Stimulated activated CD4-positive, alpha-beta T cell treated with anti-CD3 and anti-CD28 coated beads, Interleukin-2, amount 100 ng/mL, for 48 hours (primary cell): ENCODE measurements at regions not wholly inside any gene's neighbourhood (a gene's known extent, or its start where the extent isn't known, plus 50 kb on each side); places are given as distances from the start of the nearest gene placed in this dataset.

Experiments
- DNase-seq, 2 donors: peaks; one replicate each; pipeline ENCODE4 v3.0.0-alpha.2; 2020

GRCh38 chr2:200013906-200014305 lies 58.5 kb downstream of the MAIP1 start:
- DNase-seq = no peak

DNA sequence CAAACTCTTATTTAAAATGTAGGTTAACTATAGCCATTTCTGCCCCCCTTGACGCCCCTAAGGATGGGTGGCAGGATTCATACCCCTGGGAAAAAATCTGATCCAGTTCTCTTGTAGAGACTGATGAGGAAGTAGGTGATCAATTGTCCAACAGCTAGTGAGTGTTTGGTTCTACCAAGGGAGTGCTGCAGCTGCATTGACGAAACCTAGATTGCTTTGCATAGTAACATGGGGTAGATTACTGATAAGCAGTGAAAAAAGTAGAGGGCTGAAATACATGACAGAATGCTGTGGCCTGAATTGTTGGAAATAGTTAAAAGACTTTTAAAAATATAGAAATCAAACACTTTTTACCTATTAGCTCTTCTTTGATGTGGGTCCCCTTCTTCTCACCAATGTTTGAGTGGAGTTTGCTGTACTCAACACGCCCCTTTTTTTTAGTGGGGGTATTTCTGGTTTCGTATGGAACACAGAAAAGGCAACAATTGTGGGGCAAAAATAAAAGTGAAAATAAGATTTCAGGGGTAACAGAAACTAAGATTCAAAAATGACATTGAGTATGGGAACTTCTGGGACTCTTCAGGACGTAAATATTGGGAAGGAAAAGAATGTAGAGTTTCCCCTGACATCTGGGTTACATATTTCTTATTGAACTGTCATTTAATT lies 66.2 kb downstream of the MAIP1 start:
- DNase-seq = no peak

DNA sequence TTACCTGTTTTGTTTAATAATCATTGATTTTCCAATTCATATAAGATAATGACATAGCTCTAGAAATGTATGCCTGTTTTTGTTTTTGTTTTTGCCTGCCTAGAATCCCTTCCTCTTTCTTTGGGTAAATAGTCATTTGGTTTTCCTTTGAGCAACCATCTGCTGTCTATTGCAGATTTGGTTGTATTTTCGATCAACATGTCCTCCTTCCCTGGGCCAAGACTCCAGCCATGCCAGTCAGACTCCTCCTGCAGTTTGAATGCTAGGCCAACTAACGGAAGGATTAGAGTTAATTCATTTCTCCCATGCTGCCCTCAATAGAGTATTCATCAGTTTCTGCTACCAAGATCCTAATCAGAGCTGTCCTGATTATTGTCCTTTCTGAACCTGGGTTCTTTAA lies 67.1 kb downstream of the MAIP1 start:
- DNase-seq = no peak

GRCh38 chr2:200023570-200023969 lies 68.2 kb downstream of the MAIP1 start:
- DNase-seq = no peak

DNA sequence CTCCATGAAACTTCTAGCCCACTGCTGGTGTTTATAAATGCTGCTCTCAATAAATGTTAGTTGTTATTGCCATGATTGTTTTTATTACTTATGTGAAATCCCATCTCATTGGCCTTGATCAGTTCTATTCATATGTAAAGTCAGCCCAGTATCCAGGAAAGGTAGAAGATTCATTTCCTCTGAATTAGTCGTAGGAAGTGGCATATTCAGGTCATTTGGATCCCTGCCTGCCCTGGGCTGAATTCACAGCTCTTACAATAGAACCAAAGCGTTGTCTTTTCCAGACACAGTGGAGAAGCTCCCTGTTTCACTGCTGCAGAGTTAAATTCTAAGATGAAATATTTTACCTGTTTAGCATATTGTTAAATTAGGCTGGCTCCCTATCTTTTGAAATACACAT lies 70.3 kb downstream of the MAIP1 start:
- no peak for DNase-seq

- DNase-seq = no peak
Observed at GRCh38 chr2:200026332-200027230, 71.2 kb downstream of the MAIP1 start.

GRCh38 chr2:200028998-200029397 lies 73.6 kb downstream of the MAIP1 start:
- no peak for DNase-seq

- no peak for DNase-seq
Observed at GRCh38 chr2:200032895-200033294, 77.5 kb downstream of the MAIP1 start.

GRCh38 chr2:200033929-200034328 lies 78.5 kb downstream of the MAIP1 start:
- DNase-seq = no peak

DNA sequence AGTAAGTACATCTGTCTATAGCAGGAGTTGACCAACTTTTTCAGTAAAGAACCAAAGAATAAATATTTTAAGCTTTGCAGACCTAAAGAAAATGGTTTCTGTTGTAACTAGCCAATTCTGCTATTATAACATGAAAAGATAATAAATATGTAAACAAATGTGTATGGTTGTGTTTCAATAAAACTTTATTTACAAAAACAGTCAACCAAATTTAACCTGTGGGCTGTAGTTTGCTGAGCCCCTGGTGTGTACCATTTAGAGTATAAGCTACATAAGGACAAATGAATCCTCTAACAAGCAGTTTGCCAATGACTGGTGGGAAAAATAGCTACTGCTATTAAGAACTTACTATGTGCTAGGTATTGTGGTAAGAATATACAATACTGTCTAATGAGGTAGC lies 79.4 kb downstream of the MAIP1 start:
- DNase-seq = no peak

DNA sequence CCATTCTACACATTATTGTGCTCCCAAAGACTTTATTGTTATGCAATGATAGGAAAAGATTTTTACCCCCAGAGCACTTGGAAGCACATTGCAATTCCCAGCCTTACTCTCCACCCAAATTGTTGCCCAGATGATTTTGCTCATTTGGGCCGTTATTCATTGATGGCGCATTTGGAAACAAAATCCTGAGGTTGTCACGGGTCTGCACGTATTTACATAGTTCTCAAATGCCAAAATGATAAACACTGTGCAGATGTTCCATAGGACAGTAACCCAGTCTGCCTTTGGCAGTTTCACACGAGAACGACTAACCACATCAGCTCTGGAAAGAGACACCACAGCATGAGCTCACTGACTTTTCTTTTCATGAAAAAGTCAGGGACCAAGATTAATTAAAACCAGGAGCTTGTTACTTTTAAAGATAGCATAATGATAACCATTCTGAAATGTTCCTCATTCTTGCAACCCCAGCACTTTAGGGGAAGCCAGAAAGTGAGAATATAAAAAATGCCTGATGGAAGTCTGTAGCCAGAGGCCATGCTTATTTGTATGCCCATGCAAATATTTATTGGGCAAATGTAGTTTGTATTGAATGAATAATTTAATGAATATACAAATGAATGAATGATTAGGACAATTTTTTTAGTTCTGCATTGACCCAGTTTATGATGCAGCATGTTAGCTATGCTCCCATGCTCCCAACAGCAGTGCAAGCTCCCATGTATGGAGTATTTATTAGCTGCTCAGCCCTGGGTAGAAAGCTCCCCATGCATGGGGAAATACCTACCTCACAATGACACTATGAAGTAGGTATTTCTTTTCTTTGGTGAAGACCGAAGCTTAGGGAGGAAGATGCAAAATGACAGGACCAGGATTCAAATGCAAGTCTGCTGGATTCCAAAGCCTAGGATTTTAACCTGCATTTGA lies 84.6 kb downstream of the MAIP1 start:
- DNase-seq = no peak

- no peak for DNase-seq
Observed at GRCh38 chr2:200040831-200041230, 85.4 kb downstream of the MAIP1 start.

GRCh38 chr2:200041639-200042038 lies 86.3 kb downstream of the MAIP1 start:
- no peak for DNase-seq

- DNase-seq = no peak
Observed at GRCh38 chr2:200042102-200042735, 86.8 kb downstream of the MAIP1 start.

DNA sequence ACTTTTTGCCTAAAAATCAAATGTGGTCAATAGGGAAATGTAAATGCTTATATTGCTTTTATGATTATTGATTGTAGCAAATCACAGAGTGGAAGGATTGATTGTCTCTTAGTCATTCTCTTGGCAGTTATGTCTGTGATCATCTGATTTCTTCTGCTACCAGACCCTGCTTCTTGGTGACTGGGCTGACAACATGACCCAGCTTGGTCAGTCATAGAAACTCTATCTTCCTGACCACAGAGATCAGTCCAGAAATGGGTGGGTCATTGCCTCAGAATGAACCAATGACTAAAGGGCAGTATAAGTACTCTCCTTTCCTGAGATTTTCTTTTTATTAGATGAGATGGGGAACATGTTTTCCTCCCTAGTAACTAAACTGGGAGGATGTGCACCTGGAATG lies 87.6 kb downstream of the MAIP1 start:
- no peak for DNase-seq

DNA sequence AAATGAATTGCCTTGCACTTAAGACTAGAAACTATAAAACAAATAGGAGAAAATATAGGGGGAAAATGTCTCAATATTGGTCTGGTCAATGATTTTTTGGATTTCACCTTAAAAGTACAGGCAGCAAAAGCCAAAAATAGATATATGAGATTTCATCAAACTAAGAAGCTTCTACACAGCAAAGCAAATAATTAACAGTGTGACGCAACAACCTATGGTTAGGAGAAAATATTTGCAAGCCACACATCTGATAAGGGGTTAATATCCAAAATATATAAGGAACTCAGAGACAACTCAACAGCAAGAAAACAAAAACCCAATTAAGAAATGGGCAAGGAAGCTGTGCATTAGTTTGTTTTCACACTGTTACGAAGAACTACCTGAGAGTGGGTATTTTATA lies 89.1 kb downstream of the MAIP1 start:
- DNase-seq = no peak

- no peak for DNase-seq
Observed at GRCh38 chr2:200048421-200048820, 93.0 kb downstream of the MAIP1 start.

DNA sequence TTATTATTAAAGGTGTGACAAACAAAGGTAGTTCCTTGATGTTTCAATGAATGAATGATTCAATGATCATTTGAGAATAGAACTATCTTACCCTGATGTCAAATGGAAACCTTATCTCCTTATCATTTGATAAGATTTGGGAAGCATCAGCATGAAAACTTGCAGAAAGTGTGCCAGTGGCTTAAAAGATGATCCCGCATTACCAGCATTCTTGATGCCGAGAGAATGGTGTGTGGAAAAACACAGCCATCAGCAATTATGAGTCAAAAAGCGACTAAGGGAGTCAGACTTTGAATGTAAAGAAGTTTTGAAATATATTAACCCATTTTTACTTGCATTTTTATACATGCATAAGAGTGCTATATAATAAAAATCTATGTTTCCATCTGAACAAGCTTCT lies 93.7 kb downstream of the MAIP1 start:
- DNase-seq = no peak

DNA sequence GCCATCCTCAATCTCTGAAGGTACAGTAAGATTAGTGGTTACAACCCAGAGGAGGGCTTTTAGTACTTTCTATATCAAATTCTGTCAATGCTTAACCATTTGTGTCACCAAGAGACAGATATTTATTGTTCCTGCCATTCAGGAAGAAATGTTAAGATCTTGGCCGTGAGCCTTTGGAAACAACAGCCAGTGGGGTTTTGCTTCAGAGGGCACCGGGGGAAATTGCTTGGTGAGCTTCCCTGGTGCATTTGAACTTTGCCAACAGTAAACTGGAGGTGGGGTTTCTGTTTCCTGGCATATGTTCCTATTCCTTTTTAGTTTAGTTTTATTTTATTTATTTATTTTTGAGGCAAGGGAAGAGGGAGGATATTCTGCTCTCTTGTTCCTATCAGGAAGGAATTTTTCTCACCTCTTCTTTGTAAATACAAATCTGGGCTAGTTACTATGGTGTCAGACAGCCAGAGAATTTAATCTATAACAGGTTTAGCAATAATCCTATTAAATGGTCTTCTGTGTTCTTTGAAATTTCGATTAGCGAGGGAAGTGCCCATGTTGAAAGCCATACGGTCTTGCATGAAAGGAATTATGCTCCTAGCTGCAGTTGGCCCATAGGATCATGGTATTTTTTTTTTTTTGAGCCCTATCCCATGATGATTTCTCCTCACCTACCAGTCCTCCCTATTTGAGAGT lies 95.7 kb downstream of the MAIP1 start:
- DNase-seq = no peak

GRCh38 chr2:200051611-200051945 lies 96.2 kb downstream of the MAIP1 start:
- DNase-seq = no peak

DNA sequence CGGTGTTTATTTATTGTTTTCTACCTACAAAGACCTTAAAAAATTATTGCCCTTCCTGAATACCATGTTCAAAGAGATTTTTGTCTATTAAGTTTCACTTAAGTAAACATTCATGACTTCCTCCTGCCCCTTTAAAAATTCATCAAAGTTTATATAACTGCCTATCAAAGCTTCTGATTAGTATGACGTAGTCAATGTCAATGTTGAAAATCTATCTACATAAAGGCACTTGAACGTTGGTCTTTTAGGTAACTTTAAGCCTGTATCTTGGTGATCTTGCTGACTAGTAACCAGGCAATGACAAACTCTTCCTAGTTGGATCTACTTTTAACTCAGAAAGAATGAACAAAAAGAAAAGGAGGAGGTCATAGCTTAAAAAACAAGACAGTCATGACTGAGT lies 97.2 kb downstream of the MAIP1 start:
- DNase-seq = no peak
